H9 (cell line): ENCODE measurements at regions not wholly inside any gene's neighbourhood (a gene's known extent, or its start where the extent isn't known, plus 50 kb on each side); places are given as distances from the start of the nearest gene placed in this dataset.

ENCODE experiments used
- DNase-seq: peaks from one replicate; pipeline ENCODE4 v3.0.0-alpha.2; 2017
- H2AFZ ChIP-seq: one replicate; pipeline ENCODE4 v1.6.1; 2013; ENCODE audit warnings: mild to moderate bottlenecking, low read length, control low read depth, moderate library complexity
- H2AK5ac ChIP-seq: 2 replicates; pipeline ENCODE4 v1.6.1; 2013; ENCODE audit warnings: low read length, control low read depth, mixed read lengths; ENCODE audit not compliant: insufficient read length
- H2BK120ac ChIP-seq: one replicate; pipeline ENCODE4 v1.6.1; 2013; ENCODE audit warnings: low read depth, mild to moderate bottlenecking, low read length, control low read depth, inconsistent platforms; ENCODE audit not compliant: poor library complexity, severe bottlenecking
- H2BK12ac ChIP-seq: 2 replicates; pipeline ENCODE4 v1.6.1; 2013; ENCODE audit warnings: low read length, control low read depth, mixed read lengths, low read depth; ENCODE audit not compliant: insufficient read length
- H2BK15ac ChIP-seq: 2 replicates; pipeline ENCODE4 v1.6.1; 2013; ENCODE audit warnings: low read depth, low read length, control low read depth
- H2BK20ac ChIP-seq: one replicate; pipeline ENCODE4 v1.6.1; 2013; ENCODE audit warnings: low read depth, mild to moderate bottlenecking, low read length, control low read depth, inconsistent platforms; ENCODE audit not compliant: poor library complexity, severe bottlenecking
- H2BK5ac ChIP-seq: 2 replicates; pipeline ENCODE4 v1.6.1; 2013; ENCODE audit warnings: low read length, control low read depth, mixed read lengths; ENCODE audit not compliant: insufficient read length
- H3K14ac ChIP-seq: 2 replicates; pipeline ENCODE4 v1.6.1; 2013; ENCODE audit warnings: low read length, control low read depth; ENCODE audit not compliant: insufficient read depth
- H3K18ac ChIP-seq: 2 replicates; pipeline ENCODE4 v1.6.1; 2013; ENCODE audit warnings: low read depth, mild to moderate bottlenecking, mixed read lengths, low read length, control low read depth; ENCODE audit not compliant: insufficient read length
- H3K23ac ChIP-seq: 2 replicates; pipeline ENCODE4 v1.6.1; 2013; ENCODE audit warnings: low read length, control low read depth, mixed read lengths, low read depth; ENCODE audit not compliant: insufficient read length
- H3K23me2 ChIP-seq: 2 replicates; pipeline ENCODE4 v1.6.1; 2013; ENCODE audit warnings: low read depth, mild to moderate bottlenecking, mixed read lengths, low read length, control low read depth; ENCODE audit not compliant: insufficient read length, poor library complexity, severe bottlenecking
- H3K27ac ChIP-seq: 2 replicates; pipeline ENCODE4 v1.5.1; 2013; ENCODE audit warnings: low read length, control low read depth, mixed read lengths, low read depth; ENCODE audit not compliant: insufficient read length
- H3K27me3 ChIP-seq: 2 replicates; pipeline ENCODE4 v1.6.1; 2013; ENCODE audit warnings: low read length, control low read depth, inconsistent platforms; ENCODE audit not compliant: insufficient read depth
- H3K4ac ChIP-seq: 2 replicates; pipeline ENCODE4 v1.6.1; 2013; ENCODE audit warnings: low read depth, mild to moderate bottlenecking, control low read depth, inconsistent platforms, low read length, moderate library complexity
- H3K4me1 ChIP-seq: 2 replicates; pipeline ENCODE4 v1.6.1; 2013; ENCODE audit warnings: low read length, control low read depth, inconsistent platforms; ENCODE audit not compliant: insufficient read depth
- H3K4me2 ChIP-seq: 2 replicates; pipeline ENCODE4 v1.6.1; 2013; ENCODE audit warnings: low read length, control low read depth, mixed read lengths; ENCODE audit not compliant: insufficient read length, insufficient read depth
- H3K56ac ChIP-seq: 2 replicates; pipeline ENCODE4 v1.6.1; 2013; ENCODE audit warnings: low read depth, mild to moderate bottlenecking, mixed read lengths, low read length, control low read depth; ENCODE audit not compliant: insufficient read length
- H3K79me1 ChIP-seq: 2 replicates; pipeline ENCODE4 v1.6.1; 2013; ENCODE audit warnings: low read depth, mild to moderate bottlenecking, moderate library complexity, low read length, control low read depth, inconsistent platforms; ENCODE audit not compliant: insufficient read depth, poor library complexity, severe bottlenecking
- H3K79me2 ChIP-seq: 2 replicates; pipeline ENCODE4 v1.6.1; 2013; ENCODE audit warnings: low read length, control low read depth, inconsistent platforms; ENCODE audit not compliant: insufficient read depth
- H3K9ac ChIP-seq: 2 replicates; pipeline ENCODE4 v1.6.1; 2013; ENCODE audit warnings: low read length, control low read depth, mixed read lengths; ENCODE audit not compliant: insufficient read length; ENCODE audit errors: extremely low read depth
- H3K9me3 ChIP-seq: one replicate; pipeline ENCODE4 v1.6.1; 2013; ENCODE audit warnings: low read depth, low read length, inconsistent platforms; ENCODE audit not compliant: control insufficient read depth
- H3T11ph ChIP-seq: one replicate; pipeline ENCODE4 v1.6.1; 2013; ENCODE audit warnings: mild to moderate bottlenecking, low read length, control low read depth, inconsistent platforms
- H4K20me1 ChIP-seq: one replicate; pipeline ENCODE4 v1.6.1; 2013; ENCODE audit not compliant: control insufficient read depth, insufficient read length, insufficient read depth
- H4K5ac ChIP-seq: 2 replicates; pipeline ENCODE4 v1.6.1; 2013; ENCODE audit warnings: low read depth, mild to moderate bottlenecking, mixed read lengths, low read length, control low read depth; ENCODE audit not compliant: insufficient read length
- H4K8ac ChIP-seq: replicated peaks from 2 replicates; pipeline ENCODE4 v1.6.1; 2013; ENCODE audit warnings: low read length, control low read depth, mixed read lengths, low read depth; ENCODE audit not compliant: insufficient read length
- H4K91ac ChIP-seq: 2 replicates; pipeline ENCODE4 v1.6.1; 2013; ENCODE audit warnings: low read depth, mild to moderate bottlenecking, moderate library complexity, mixed read lengths, low read length, control low read depth; ENCODE audit not compliant: insufficient read length
- H3K27ac Mint-ChIP-seq, 3 experiments: 2 replicates in 2 of 3; 3 replicates in 1 of 3; pipeline ENCODE4 v1.8.0; 2020 to 2021; ENCODE audit warnings: mixed read lengths in 3 of 3, mild to moderate bottlenecking in 1 of 3, moderate library complexity in 1 of 3
- H3K27me3 Mint-ChIP-seq: 2 replicates; pipeline ENCODE4 v1.8.0; 2021; ENCODE audit warnings: low read depth, mild to moderate bottlenecking, moderate library complexity, mixed read lengths
- H3K36me3 Mint-ChIP-seq, 3 experiments: 2 replicates in 2 of 3; 3 replicates in 1 of 3; pipeline ENCODE4 v1.8.0; 2020 to 2021; ENCODE audit warnings: low read depth in 3 of 3, mixed read lengths in 3 of 3; ENCODE audit not compliant: insufficient read depth in 1 of 3
- H3K4me1 Mint-ChIP-seq, 2 experiments: 2 replicates each; pipeline ENCODE4 v1.8.0; 2020; ENCODE audit warnings: mixed read lengths in 2 of 2
- H3K4me3 Mint-ChIP-seq, 2 experiments: 2 replicates in 1 of 2; 3 replicates in 1 of 2; pipeline ENCODE4 v1.8.0; 2020 to 2021; ENCODE audit warnings: mild to moderate bottlenecking in 2 of 2, mixed read lengths in 2 of 2, moderate library complexity in 1 of 2
- H3K9me3 Mint-ChIP-seq, 2 experiments: 2 replicates in 1 of 2; 3 replicates in 1 of 2; pipeline ENCODE4 v1.8.0; 2020; ENCODE audit warnings: mild to moderate bottlenecking in 2 of 2, mixed read lengths in 2 of 2, moderate library complexity in 1 of 2
- CTCF ChIP-seq: fragments of 200-600 bp; sonication (generic); conservative IDR thresholded peaks from 3 replicates; pipeline ENCODE4 v1.8.0; 2021; ENCODE audit warnings: antibody characterized with exemption, mild to moderate bottlenecking
- WGBS: extraction: QIAGEN DNeasy Blood & Tissue Kit; methylation state at CpG from one replicate; pipeline ENCODE4 v1.1.7; 2013; ENCODE audit warnings: missing lambda C conversion rate, low lambda C conversion rate, mixed read lengths; ENCODE audit not compliant: insufficient read length; ENCODE audit errors: extremely low coverage; 5-methylcytosine and 5-hydroxymethylcytosine counted together

GRCh38 chr6:921400-921799 is 228.5 kb upstream of the EXOC2 start:
- H2AK5ac ChIP-seq, result no peak overlapping the region
- H4K8ac ChIP-seq, result no peak overlapping the region
- no peaks in the 10 kb centered on the region for H3K79me2 ChIP-seq
- no peak overlapping the region for H3K9ac ChIP-seq
- H3K23me2 ChIP-seq, result no peaks in the 10 kb centered on the region
- H2BK20ac ChIP-seq, result no peak overlapping the region
- H3K27ac ChIP-seq, result no peak overlapping the region
- no peak overlapping the region for H3K56ac ChIP-seq
- H3K79me1 ChIP-seq, result no peaks in the 10 kb centered on the region
- no peak overlapping the region for H3K14ac ChIP-seq
- peaks cover 6 to 30% (median 16%) of the 10 kb centered on the region in 3 experiments for H3K36me3 Mint-ChIP-seq
- H3K18ac ChIP-seq, result no peak overlapping the region
- H3K4me1 Mint-ChIP-seq, result no peaks in the 10 kb centered on the region
- no peak overlapping the region for H3K27ac Mint-ChIP-seq
- no peak overlapping the region for H2AFZ ChIP-seq
- peaks cover 31% of the 10 kb centered on the region for H3K9me3 ChIP-seq
- H3K4me1 ChIP-seq, result no peaks in the 10 kb centered on the region
- H2BK15ac ChIP-seq, result no peak overlapping the region
- H3K9me3 Mint-ChIP-seq, result peaks cover 40 to 51% of the 10 kb centered on the region in 2 experiments
- no peak overlapping the region for H3K4me3 Mint-ChIP-seq
- no peak overlapping the region for H4K5ac ChIP-seq
- no peak overlapping the region for H2BK5ac ChIP-seq
- no peak overlapping the region for H2BK12ac ChIP-seq
- H4K91ac ChIP-seq, result no peak overlapping the region
- peaks cover 28% of the 10 kb centered on the region for H3K27me3 Mint-ChIP-seq
- H3T11ph ChIP-seq, result no peak overlapping the region
- no CpG with 5 or more reads among the region's 4 CpGs for WGBS
- no peak overlapping the region for H3K23ac ChIP-seq
- TF ChIP-seq CTCF, result no peak
- H4K20me1 ChIP-seq, result no peaks in the 10 kb centered on the region
- no peak for DNase-seq
- H3K4me2 ChIP-seq, result no peak overlapping the region
- no peak overlapping the region for H2BK120ac ChIP-seq
- H3K27me3 ChIP-seq, result no peaks in the 10 kb centered on the region
- no peak overlapping the region for H3K4ac ChIP-seq
